GM10266 (cell line): ENCODE measurements at regions not wholly inside any gene's neighbourhood (a gene's known extent, or its start where the extent isn't known, plus 50 kb on each side); places are given as distances from the start of the nearest gene placed in this dataset.
"Not testable (repeated sequence)": the region's sequence is repeated elsewhere in the genome, so short reads cannot be mapped to it uniquely, and the experiment has no call there.

Experiments used
- DNase-seq: peaks from one replicate; pipeline ENCODE4 v3.0.0; 2012; ENCODE audit errors: extremely low spot score
- TF ChIP-seq, protein P1 (sequence below): IDR thresholded peaks from 2 replicates; pipeline ENCODE4 v1.5.1; 2012; ENCODE audit warnings: mild to moderate bottlenecking, low read depth; ENCODE audit not compliant: control insufficient read depth, insufficient read depth; ENCODE audit errors: missing control alignments

DNA sequence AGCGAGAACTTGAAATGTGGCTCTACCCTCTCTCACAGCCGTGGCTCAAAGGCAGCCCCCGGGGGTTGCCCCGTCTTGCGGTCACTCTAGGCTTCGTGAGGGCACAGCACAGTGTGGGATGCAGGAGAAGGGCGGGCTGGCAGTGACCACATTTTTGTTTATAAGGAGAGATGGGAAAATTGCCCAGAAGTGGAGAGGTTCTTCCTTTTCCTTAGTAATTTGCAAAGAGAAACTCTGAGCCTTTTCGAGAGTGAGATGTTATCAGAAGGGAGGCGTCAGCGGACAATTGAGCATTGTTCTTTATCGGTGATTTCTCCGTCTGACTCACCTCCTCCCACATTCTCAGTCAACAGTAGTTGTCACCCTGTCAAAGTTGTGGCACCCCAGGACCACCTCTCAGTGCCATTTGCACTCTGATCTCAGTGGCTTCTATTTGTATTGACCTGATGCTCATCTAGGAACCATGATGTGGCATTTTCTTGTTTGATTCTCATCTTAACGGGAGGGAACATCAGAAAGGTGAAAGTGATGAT is 89.6 kb downstream of the ACAA2 start:
- peak; percentile 32 for DNase-seq
- TF ChIP-seq, protein P1, sequence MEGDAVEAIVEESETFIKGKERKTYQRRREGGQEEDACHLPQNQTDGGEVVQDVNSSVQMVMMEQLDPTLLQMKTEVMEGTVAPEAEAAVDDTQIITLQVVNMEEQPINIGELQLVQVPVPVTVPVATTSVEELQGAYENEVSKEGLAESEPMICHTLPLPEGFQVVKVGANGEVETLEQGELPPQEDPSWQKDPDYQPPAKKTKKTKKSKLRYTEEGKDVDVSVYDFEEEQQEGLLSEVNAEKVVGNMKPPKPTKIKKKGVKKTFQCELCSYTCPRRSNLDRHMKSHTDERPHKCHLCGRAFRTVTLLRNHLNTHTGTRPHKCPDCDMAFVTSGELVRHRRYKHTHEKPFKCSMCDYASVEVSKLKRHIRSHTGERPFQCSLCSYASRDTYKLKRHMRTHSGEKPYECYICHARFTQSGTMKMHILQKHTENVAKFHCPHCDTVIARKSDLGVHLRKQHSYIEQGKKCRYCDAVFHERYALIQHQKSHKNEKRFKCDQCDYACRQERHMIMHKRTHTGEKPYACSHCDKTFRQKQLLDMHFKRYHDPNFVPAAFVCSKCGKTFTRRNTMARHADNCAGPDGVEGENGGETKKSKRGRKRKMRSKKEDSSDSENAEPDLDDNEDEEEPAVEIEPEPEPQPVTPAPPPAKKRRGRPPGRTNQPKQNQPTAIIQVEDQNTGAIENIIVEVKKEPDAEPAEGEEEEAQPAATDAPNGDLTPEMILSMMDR: no peak

DNA sequence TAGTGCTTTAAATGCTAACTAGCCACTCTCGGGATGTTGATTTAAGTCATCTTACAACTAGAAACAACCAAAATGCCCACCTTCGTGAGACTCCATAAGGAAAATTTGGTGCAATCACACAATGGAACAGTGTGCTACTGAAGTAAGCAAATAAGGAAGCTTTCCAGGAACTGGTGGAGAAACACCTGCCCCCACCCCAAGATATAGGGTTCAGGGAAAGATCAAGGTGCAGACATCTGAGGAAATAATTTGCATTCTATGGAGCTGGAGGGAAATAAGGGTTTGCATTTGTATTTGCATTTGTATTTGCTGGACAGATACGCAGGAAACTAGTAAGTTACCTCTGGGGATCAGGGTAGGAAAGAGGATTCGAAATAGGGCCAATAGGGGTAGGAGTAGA is 90.9 kb downstream of the ACAA2 start:
- TF ChIP-seq, protein P1: no peak

GRCh38 chr18:49721981-49722380 is 91.4 kb downstream of the ACAA2 start:
- DNase-seq: no peak
- TF ChIP-seq, protein P1: no peak

More for the DNA sequence above, 90.9 kb downstream of the ACAA2 start:
- DNase-seq: no peak

DNA sequence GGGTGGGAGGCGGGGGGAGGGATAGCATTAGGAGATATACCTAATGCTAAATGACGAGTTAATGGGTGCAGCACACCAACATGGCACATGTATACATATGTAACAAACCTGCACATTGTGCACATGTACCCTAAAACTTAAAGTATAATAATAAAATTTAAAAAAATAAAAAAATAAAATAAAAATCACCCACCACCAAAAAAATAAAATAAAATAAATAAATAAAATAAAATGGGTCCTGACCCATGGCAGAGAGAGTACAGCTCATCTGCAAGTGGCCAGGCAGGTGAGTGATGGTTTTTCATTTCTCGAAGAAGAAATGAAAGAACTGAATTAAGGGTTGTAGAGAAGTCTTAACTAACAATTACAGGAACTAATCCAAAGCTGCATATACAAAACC is 92.4 kb downstream of the ACAA2 start:
- not testable (repeated sequence) for DNase-seq

DNA sequence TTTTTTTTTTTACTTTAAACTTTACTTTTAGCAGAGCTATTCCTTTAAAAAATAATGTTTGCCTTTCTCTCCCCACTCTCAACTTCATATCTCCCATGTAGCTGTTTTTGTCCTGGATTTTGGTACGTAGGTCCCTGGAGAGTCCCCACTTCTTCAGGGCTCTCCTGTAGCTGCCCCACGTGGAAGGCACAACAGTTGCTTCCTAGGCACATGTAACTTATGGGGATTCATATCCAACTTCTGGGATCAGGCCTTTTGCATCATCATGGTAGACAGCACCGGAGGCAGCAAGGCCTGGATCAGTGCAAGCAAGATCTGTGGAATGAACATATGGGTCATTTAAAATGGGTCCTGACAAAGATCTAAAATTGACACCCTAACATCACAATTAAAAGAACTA is 95.7 kb downstream of the ACAA2 start:
- DNase-seq: no peak
- TF ChIP-seq, protein P1: no peak

GRCh38 chr18:49716035-49716434 is 97.3 kb downstream of the ACAA2 start:
- no peak for DNase-seq
- TF ChIP-seq, protein P1: no peak

DNA sequence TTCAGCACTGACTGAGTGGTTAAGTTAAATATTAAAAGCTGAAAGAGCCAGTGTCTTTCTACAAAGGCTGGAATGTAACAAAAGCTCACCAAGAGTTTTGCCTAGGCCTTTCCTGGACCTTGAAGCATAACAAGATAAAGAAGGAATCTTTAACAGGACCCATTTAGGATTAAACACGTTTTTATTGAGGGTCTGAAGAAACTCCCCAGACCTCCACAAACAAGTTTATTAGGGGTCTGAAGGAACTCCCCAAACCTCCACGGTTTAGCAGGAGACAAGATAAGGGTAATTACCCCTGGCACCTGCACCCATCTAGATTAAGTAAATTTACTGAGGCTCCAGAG is 104.0 kb downstream of the ACAA2 start:
- TF ChIP-seq, protein P1: no peak
- DNase-seq: no peak

DNA sequence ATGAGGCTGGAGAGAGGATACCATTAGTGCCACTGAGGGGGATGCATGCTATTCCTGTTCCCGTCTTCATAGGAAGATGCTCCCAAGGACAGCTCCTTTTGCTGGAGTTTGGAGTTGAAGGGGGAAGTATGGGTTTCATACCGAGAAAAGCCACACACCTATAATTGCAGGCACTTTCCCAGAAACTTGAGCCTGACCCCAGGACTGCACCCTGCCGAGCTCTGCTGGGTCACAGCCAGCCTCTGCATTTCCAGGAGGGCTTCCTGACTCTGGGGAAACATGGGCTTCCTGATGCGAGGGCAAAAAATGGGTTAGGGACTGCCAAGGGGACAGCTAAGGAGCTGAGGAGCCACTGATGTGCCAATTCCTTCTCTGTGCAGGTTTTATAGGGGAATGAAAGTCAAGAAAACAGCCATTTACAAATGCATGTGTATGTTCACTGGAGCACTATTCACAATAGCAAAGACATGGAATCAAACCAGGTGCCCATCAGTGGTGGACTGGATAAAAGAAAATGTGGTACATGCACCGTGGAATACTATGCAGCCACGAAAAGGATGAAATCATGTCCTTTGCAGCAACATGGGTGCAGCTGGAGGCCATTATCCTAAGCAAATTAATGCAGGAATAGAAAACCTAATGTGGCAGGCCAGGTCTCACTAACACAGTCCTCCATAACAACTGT is 104.5 kb downstream of the ACAA2 start:
- TF ChIP-seq, protein P1: no peak
- DNase-seq: no peak
